COLO829 (cell line): ENCODE measurements at regions not wholly inside any gene's neighbourhood (a gene's known extent, or its start where the extent isn't known, plus 50 kb on each side); places are given as distances from the start of the nearest gene placed in this dataset.
A peak's percentile ranks its signal among the peaks of the same experiment; 100 is the strongest.
"Not testable (repeated sequence)": the region's sequence is repeated elsewhere in the genome, so short reads cannot be mapped to it uniquely, and the experiment has no call there.

Source experiments
- DNase-seq: peaks from one replicate; pipeline ENCODE4 v3.0.0; 2012; ENCODE audit warnings: low spot score

DNA sequence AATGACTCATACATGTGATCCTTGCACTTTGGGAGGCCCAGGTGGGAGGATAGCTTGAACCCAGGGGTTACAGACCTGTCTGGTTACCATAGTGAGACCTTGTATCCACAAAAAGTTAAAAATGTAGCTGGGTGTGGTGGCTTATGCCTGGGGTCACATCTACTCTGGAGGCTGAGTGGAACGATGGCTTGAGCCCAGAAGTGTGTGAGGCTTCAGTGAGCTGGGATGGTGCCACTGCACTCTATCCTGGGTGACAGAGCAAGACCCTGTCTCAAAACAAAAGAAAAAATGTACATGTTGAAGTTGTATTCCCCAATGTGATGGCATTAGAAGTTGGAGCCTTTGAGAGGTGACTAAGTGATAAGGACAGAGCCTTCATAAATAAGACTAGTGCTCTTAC lies 409.4 kb upstream of the PABPC4L start:
- no peak for DNase-seq

DNA sequence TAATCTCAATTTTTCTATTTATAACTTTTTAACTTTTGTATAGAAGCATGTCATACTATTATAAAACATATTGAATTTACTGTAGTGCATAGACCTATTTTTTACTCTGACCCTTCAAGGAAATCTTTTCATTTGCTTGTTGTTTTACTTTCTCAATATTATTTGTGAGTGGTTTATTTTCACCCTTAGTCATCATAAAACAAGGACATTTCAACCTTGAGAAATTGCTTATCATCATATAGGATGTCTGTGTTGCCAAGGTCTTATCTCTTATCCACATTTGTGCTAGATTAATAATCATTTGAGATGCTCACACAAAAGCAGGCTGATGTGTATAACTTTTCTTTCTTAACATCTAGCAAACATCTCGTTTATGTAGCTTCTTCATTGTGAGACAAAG lies 408.6 kb upstream of the PABPC4L start:
- no peak for DNase-seq

DNA sequence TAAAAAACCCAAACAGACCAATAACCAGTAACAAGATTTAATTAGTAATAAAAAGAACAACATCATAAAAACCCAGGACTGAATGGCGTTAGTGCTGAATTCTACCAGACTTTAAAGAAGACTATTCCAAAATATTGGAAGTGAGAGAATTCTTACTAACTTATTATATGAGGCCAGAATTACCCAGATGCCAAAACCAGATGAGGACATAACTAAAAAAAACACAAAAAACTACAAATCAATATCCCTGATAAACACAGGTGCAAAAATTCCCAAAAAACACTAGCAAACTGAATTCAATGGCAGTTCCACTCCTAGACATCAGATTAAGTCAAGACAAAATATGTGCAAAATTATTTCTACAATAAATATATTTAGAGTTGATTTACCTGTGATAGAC lies 400.1 kb upstream of the PABPC4L start:
- no peak for DNase-seq

DNA sequence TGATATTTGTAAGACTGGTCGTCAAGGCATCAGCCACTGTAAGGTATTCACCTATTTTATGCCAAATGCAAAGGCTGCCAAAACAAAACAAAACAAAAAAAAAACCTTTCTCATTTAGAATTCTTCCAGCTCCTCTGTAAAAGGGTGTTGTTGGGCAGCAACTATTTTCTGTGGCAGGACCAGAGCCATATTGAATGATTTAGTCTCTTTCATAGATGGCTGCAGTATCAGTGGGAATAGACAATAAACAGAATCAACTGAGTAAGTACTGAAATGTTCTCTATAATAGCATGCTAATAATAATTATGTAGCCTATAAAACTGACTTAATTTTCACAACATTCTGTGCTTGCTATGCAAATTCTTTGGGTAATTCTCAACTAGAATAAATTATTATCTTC lies 389.7 kb upstream of the PABPC4L start:
- no peak for DNase-seq

DNA sequence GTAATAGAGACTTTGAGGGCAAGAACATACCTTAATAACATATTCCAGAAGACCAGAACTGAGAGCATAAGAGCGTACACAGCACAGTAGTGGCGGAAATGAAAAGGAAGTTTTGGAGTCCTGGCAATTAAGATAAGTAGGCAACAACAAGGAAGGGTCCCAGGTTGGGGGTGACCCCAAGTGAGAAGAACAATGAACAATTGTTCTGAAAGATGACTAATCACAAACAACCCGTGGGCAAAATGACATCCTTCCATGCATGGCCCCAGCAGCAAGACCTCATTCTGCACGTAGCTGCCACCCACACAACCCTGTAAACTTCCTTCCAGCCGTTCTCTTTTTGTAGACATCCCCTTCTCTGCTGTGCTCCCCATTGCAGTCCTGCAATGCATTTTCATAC lies 384.4 kb upstream of the PABPC4L start:
- peak; percentile 4 for DNase-seq

DNA sequence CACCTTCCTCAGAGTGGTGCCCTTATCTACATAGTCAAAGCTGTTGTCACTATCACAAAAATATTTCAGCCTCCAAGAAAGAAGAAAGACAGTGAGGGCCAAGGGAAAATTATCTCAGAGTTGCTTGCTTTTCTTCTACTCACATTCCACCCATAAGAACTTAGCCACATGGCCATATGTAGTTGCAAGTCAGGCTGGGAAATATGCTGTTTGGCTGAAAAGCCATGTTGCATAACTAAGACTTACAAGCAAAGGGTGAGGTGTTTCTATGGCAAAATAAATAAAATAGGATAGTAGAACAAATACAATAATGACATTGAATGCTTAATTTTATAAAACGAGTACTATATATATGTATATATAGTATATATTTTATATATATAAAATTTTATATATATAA lies 365.9 kb upstream of the PABPC4L start:
- no peak for DNase-seq

DNA sequence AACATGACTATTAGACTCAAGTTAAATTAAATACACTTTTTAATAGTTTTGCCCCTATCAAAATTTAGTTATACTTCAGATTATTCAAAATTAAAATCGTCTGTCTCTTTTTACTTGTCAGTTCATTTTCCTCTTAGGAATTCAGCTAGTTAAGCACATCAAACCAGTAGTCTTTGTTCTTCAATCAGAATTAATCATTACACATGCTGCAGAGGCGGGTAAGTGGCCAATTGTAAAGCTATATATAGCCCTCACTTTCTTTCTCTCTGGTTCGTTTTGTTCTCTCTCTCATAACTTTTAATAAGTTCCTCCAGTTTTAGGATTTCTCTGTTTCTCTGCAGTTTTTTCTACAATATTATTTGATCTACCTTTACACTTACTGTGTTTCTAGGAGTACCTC lies 359.1 kb upstream of the PABPC4L start:
- DNase-seq: no peak

DNA sequence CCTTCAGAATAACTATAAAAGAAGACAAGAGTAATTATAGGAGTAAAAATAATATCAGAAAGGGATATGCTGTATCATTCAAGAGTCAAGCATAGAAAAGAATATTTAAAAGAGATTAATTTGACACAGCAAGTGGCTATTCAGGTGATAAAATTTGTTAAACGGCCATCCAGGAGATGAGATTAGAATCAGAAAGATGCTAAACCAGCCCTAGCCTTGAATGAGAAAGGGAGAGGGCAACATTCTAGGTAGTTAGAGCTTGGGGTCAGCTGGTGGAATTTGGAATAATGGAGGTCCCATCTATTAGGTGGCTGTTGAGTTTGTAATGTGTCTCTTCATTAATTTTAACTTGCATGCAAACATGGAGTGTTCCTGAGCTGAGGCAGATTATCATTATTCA lies 350.5 kb upstream of the PABPC4L start:
- no peak for DNase-seq

DNA sequence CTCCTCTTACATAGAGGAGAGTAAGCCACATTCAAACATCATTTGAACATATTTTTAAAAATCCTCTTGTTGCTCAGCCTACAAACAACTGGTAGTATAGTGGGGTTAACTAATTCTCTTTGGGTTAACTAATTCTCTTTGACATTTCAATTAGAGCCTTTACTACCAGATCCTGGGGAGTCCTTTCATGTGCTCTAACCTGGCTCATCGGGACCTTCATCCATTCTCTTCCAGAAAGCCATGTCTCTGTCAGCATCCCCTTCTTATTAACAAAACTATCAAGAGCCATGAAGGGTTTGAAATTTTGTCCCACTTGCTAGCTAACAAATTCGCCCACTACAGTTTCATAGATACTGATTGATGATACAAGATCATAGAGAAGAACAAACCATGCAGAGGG lies 349.8 kb upstream of the PABPC4L start:
- no peak for DNase-seq

DNA sequence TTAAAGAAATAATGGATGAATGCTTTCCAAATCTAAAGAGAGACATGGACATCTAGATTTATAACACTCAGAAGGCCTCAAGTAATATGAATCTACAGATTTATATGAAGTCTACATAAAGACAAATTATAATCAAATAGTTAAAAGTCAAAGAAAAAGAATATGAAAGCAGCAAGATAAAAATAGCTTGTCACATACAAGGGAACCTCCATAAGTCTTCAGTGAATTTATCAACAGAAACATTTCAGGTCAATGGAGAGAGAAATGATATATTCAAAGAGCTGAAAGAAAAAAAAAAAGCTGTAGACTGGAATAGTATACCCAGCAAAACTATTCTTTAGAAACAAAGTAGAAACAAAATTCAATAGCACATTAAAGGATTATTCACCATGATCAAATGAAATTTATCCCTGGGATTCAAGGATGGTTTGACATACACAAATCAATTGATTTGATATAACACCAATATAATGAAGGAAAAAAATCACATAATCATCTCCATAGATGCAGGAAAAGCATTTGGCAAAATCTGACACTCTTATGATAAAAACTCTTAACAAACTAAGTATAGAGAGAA lies 346.6 kb upstream of the PABPC4L start:
- DNase-seq: no peak

DNA sequence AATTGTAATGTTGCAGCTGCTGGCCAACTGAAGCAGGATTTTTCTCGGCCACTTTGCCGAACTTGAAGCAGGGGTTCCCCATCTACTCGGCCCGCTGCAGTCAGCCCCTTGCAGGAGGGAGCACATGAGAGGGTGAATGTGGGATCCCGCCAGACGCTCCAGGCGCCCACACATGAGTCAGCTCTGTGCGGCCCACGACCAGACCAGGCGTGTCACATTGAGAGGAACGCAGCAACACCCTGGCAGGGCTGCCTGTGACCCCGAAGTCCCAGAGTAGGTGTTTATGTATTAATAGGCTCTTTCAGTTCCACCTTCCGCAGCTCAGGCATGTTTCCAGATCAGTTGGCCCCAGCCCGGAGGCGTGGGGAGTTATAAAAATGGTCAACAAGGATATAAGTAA lies 344.7 kb upstream of the PABPC4L start:
- DNase-seq: no peak

DNA sequence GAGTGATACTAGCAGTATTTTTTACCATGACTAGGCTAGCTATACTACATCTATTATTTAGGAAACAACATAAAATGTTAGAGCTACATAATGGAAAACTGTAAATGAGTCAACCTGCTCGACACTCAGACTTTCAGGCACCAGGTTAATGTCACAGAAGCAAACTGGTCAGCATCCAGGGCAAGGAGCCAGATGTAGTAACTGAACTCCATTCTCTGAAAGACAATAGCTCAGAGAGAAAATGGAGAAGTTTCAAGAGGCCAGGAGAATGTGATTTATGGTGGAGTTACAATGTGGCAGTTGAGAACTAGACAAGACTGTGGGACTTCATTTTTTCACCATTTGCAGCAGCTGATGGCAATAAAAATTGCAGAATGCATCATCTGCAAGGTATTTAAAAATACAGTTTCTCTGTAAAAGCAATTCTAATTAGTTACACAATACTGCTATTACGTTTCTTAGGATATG lies 342.7 kb upstream of the PABPC4L start:
- no peak for DNase-seq

DNA sequence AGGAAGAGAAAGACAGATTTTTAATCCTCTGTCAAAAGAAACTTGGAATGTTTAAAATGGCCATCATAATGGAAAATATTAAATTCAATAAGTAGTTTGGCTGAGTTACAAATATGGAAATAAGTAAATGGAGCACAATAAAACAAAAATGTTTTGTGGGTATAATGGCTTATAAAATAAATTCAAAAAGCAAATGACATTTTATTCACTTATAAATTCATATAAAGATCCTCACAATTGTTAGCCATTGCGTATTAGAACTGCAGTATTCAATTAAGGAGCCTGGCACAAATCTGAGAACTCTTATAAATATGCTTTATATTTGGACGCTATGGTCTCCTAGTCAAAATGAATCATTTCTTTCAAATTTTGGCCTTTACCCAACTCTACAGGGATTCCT lies 339.0 kb upstream of the PABPC4L start:
- DNase-seq: no peak

DNA sequence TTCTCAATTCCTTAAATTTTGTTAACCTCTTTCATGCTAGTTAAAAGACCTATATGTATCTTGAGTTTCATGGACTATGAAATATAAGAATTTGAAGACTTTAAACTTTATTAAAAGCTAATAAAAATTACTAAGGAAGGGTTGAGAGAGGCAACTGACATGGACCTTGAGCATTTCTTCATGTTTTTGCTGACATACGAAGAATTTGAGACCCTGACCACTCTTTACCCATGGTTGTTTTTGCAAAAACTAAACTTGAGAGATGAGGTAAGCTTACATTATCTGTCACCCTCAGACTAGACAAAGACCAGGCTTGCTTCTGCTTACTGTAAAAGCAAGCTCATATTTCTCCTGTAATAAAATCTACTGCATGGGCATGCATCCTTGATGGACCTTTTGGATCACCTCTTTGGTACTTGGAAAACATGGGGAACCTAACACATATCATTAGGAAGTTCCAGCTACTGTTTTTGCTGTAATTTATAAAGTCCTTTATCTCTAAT lies 338.2 kb upstream of the PABPC4L start:
- no peak for DNase-seq

DNA sequence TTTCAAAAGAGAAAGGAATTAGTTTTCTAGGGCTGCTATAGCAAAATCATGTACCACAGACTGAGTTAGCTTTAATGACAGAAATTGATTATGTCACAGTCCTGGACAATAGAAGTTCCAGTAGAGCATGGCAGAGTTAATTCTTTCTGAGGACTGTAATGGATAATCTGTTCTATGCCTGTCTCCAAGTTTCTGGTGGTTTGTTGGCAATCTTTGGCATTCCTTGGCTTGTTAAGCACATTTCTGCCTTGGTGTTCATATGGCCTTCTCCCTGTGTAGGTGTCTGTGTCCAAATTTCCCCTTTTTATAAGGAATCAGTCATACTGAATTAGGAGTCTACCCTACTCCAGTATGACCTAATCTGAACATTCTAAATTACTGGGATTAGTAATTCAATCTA lies 336.1 kb upstream of the PABPC4L start:
- no peak for DNase-seq

DNA sequence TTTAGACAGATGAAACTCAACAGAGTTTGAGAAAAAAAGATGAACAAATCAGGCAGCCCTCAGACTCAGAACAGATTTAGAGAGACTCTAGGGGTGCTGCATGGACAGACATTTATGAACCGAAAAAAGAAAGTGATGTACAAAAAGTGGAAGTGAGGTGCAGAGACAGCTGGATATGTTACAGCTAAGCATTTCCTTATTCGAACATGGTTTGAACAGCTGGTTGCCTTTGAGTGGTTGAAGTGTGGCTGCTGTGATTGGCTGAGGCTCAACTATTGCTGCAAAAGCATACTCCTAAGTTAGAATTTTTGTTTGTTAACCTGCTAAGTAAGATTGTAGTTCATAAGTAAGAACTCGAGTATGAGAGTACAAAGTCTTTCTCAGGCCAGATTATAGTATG lies 331.5 kb upstream of the PABPC4L start:
- no peak for DNase-seq

DNA sequence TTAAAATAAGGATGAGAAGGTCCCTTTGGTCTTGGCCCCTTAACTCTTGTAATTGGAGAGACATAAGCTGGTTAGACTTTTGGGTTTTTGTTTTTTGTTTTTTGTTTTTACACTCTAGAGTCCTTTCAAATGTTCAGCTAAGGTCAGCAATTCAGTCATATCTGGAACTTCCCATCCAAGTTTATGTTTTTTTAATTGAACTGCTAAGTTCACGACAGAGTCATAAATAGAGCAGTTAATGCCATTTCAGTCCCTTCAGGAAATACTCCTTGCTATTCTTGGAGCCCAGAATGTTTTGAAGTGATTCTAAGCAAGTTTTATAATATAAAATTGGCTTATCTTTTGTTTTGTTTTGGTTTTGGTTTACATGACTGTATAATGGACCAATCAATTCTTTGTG lies 329.4 kb upstream of the PABPC4L start:
- no peak for DNase-seq

DNA sequence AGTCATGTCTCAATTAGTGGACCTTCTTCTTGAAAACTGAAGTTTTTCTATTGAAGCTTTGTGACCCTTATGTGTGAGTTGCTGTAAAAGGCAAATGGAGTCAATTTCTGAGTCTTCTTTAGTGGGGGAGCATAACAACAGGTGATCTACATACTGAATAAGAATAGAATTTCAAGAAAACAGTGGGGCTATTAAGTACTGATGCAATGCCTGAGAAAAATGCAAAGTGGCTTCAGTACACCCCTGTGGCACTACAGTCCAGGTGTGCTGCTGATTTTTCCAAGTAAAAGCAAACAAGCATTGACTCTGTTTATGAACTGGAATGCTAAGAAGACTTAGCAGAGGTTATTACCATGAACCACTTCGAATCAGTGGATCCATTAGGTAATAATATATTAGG lies 328.0 kb upstream of the PABPC4L start:
- no peak for DNase-seq

DNA sequence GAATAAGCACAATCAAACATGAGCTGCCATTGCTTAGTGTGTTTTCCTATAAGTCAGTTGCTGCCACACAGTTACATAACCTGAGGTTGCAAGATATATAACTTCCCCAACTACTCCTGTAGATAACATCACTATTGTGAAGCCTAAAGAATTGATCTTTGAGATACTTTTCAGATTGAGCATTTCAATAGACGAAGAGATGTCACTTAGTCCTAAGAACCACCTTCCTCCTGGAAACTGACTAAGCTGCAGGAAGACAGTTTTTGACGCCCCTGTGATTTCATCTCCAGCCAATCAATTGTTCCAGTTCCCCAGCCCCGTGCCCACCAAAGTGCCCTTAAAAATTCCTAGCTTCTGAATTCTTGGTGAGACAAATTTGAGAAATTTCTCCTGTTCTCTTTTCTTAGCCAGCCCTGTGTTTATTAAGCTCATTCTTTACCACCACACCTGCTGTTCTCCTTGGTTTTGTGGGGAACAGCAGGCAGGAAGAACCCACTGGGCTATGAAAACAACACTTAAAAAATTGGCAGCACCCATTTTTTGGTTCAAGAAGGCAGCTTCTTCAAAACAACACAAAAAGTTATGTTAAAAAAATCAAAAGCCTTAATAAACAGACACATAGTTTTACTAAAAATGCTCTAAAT lies 317.1 kb upstream of the PABPC4L start:
- no peak for DNase-seq

DNA sequence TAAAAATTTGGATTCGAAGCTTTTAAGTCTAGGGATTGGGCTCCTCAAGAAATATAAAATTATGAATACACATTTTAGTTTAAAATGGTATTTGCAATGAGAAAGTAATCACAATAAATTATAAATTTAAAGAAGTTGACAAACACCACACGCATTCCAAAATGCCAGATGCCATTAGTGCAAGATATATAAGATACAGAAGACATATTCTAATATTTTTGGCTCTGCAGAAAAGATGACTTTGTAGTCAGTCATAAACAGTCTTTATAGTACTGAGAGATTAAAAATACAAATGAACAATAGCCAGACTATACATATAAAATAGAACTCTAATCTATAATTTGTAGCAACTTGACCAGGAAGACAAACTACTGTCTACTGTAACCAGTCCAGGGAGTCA lies 309.0 kb upstream of the PABPC4L start:
- DNase-seq: no peak

DNA sequence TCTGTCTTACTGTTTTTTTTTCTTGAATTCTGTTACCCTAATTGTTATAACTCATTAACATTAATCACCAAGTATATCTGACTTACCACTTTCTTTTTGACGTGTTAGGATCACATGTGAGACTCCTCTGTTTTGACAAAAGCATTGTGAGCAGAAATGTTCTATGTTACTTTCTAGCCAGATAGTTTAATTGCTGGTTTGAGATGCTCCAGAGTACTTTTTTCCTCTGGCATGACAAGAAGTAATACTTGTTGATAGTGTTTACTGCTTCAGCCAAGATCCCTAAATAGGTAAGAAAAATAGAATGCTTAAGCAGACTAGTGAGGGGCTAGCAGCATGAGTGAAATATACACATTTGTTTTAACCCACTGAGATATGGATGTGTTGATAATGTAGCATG lies 303.9 kb upstream of the PABPC4L start:
- no peak for DNase-seq

DNA sequence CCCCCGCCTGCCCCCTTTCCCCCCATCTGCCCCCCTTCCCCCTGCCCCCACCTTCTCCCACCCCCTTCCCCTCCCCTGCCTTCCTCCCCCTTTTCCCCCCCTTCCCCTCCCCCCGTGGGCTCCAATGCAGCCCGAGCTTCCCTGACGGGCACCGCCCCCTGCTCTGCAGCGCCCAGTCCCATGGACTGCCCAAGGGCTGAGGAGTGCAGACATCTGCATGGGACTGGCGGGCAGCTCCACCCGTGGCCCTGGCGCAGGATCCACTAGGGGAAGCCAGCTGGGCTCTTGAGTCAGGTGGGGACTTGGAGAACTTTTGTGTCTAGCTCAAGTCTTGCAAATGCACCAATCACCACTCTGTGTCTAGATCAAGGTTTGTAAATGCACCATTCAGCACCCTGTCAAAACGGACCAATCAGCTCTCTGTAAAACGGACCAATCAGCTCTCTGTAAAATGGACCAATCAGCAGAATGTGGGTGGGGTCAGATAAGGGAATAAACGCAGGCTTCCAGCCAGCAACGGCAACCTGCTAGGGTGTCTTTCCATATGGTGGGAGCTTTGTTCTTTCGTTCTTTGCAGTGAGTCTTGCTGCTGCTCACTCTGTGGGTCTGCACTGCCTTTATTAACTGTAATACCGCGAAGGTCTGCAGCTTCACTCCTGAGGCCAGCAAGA lies 300.5 kb upstream of the PABPC4L start:
- no peak for DNase-seq

DNA sequence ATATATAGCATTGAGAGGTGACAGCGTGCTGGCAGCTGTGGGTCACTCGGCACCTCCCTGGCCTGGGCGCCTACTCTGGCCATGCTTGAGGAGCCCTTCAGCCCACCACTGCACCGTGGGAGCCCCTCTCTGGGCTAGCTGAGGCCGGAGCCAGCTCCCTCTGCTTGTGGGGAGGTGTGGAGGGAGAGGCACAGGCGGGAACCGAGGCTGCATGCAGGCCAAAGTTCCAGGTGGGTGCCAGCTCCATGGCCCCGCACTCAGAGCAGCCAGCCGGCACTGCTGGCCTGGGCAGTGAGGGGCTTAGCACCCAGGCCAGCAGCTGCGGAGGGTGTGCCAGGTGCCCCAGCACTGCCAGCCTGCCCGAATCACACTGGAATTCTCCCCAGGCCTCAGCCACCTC lies 299.9 kb upstream of the PABPC4L start:
- not testable (repeated sequence) for DNase-seq

DNA sequence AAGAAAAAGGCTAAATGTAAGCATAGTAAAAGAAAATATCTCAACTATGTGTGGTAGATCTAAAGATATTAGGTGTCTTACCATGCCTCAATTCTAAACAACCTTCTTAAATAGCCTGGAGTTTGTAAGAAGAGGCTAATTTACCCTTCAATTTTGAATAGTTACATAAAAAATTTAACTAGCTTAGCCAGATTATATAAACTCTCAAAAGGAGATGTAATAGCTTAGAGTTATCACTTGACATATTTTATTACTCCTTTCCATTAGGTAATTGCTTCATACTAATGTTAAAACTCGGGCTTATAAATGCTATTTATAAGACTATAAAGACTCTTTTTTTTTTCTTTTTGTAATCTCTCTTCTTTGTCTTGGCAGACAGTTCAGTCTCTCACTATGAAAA lies 297.5 kb upstream of the PABPC4L start:
- DNase-seq: no peak
